Psoas muscle (tissue), 7 donors: ENCODE measurements at regions not wholly inside any gene's neighbourhood (a gene's known extent, or its start where the extent isn't known, plus 50 kb on each side); places are given as distances from the start of the nearest gene placed in this dataset.

ENCODE experiments used
- ATAC-seq, 4 donors: fragments of 200-7000 bp; cut with Tn5 transposase; one replicate each; pipeline ENCODE4 v1.9.1; 2020; ENCODE audit warnings: moderate library complexity in 3 of 4, mild to moderate bottlenecking in 2 of 4
- DNase-seq, 2 donors: peaks; one replicate each; pipeline ENCODE4 v3.0.0-alpha.2; 2020
- H3K27ac ChIP-seq: fragments of 200-600 bp; one replicate; pipeline ENCODE4 v1.8.0; 2022
- H3K27me3 ChIP-seq, 3 donors: fragments of 200-600 bp in 1 of 3; one replicate each; pipeline versions ENCODE4 v1.6.1 to v1.8.0; 2013 to 2022; ENCODE audit warnings: low read length in 2 of 3, mild to moderate bottlenecking in 2 of 3, moderate library complexity in 1 of 3; ENCODE audit not compliant: insufficient read depth in 3 of 3
- H3K36me3 ChIP-seq, 2 donors: fragments of 200-600 bp in 1 of 2; one replicate each; pipeline versions ENCODE4 v1.6.1 to v1.8.0; 2013 to 2022; ENCODE audit warnings: low read depth in 1 of 2, mild to moderate bottlenecking in 1 of 2, moderate library complexity in 1 of 2; ENCODE audit not compliant: insufficient read depth in 1 of 2
- H3K4me1 ChIP-seq: fragments of 200-600 bp; one replicate; pipeline ENCODE4 v1.8.0; 2022
- H3K4me3 ChIP-seq: fragments of 200-600 bp; one replicate; pipeline ENCODE4 v1.8.0; 2022; ENCODE audit warnings: mild to moderate bottlenecking
- H3K9me3 ChIP-seq: fragments of 200-600 bp; one replicate; pipeline ENCODE4 v1.8.0; 2022
- WGBS, 3 donors: extraction: QIAGEN DNeasy Blood & Tissue Kit; methylation state at CpG; one replicate each; pipeline versions ENCODE4 v1.1.6 to v1.1.7; 2013; 5-methylcytosine and 5-hydroxymethylcytosine counted together
- intact Hi-C, 2 donors: fragments of 100-400 bp; cut with DNase I; formaldehyde crosslinking; loops; one replicate each; pipeline versions ENCODE4 v1.11.0 to v1.14.2; 2022
- TF ChIP-seq, protein P1 (sequence below): fragments of 200-600 bp; IDR thresholded peaks from one replicate; pipeline ENCODE4 v1.8.0; 2022; ENCODE audit warnings: antibody characterized with exemption
- donor health status: healthy with polysubstance abuse.
- donor health status: DM: no; HTN: no; CAD: no; lungs with moderate emphysema.
- donor health status: Bipolar disorder and iron deficiency.
- donor health status: healthy.
- donor health status: DM: yes; HTN: yes; CAD: no.
- donor health status: DM: no; HTN: no; CAD: no.
- donor health status: DM: yes; HTN: yes; CAD: no.

DNA sequence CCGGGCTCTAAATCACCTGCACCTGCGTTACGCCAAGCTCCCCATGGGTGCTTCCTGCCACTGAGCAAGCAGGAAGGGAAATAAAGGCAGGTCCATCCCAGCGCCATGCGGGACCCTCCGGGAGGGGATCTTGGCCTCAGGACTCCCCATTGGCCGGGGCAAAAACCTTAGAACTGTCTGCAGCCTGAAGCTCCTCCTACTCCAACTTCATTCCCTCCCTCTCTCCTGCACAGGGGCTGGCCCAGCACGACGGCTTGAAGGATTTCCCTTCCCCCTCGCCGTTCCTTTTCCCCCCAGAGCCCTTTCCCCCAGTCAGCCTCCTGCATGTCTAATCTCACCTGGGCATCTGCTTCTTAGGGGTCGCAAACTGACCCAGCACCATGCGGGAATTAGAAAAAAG lies 137.2 kb upstream of the NCOR2 start:
- no peaks in the 10 kb centered on the region for H3K27me3 ChIP-seq
- H3K4me1 ChIP-seq, result peaks cover 5% of the 10 kb centered on the region
- intact Hi-C loops, result no loop called here
- peaks cover 6% of the 10 kb centered on the region for H3K9me3 ChIP-seq
- no peak overlapping the region for H3K4me3 ChIP-seq
- TF ChIP-seq, protein P1, sequence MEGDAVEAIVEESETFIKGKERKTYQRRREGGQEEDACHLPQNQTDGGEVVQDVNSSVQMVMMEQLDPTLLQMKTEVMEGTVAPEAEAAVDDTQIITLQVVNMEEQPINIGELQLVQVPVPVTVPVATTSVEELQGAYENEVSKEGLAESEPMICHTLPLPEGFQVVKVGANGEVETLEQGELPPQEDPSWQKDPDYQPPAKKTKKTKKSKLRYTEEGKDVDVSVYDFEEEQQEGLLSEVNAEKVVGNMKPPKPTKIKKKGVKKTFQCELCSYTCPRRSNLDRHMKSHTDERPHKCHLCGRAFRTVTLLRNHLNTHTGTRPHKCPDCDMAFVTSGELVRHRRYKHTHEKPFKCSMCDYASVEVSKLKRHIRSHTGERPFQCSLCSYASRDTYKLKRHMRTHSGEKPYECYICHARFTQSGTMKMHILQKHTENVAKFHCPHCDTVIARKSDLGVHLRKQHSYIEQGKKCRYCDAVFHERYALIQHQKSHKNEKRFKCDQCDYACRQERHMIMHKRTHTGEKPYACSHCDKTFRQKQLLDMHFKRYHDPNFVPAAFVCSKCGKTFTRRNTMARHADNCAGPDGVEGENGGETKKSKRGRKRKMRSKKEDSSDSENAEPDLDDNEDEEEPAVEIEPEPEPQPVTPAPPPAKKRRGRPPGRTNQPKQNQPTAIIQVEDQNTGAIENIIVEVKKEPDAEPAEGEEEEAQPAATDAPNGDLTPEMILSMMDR, result no peak
- WGBS, 3 donors, result 95 to 97% (median 95%) methylated on average over 13 of the region's 13 CpGs
- no peak overlapping the region for H3K27ac ChIP-seq
- DNase-seq (no peak), ATAC-seq (no peak)
- H3K36me3 ChIP-seq, result no peaks in the 10 kb centered on the region

DNA sequence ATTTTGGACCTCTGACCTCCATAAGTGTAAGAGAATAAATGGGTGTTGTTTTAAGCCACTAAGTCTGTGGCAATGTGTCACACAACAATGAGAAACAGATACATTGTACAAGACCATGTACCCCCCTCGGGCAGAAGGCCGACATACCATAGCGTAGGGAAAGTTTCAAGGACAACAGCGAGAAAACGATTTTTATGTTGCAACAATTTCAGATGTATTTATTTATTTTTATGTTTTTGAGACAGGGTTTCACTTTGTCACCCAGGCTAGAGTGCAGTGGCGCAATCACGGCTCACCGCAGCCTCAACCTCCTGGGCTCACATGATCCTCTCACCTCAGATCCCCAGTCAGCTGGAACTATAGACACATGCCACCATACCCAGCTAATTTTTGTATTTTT lies 136.4 kb upstream of the NCOR2 start:
- H3K27me3 ChIP-seq, result no peaks in the 10 kb centered on the region
- DNase-seq (no peak), ATAC-seq (no peak)
- intact Hi-C loops, result no loop called here
- H3K9me3 ChIP-seq, result peaks cover 6% of the 10 kb centered on the region
- H3K27ac ChIP-seq, result no peak overlapping the region
- H3K36me3 ChIP-seq, result no peaks in the 10 kb centered on the region
- 90 to 97% (median 91%) methylated on average over 8 of the region's 8 CpGs for WGBS, 3 donors
- TF ChIP-seq, protein P1, result no peak
- peaks cover 5% of the 10 kb centered on the region for H3K4me1 ChIP-seq
- H3K4me3 ChIP-seq, result no peak overlapping the region

DNA sequence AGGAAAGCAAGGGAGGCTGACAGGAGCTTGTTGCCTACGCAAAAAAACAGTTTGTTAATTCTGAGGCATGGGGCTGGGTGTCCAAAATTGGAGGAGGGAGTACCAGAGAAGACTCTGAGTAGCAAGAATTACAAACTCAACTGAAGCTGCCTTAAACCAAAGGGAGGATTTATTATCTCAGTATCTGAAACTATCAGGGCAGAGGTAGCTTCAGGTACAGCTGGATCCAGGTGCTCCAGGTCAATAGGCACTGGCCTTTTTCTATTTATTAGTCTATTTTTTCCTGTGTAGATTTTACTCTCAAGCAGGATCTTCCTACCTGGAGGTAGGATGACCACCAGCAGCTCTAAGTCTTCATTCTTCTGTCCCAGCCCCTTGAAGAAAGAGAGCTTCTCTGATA lies 135.3 kb upstream of the NCOR2 start:
- DNase-seq (no peak), ATAC-seq (no peak)
- no peak overlapping the region for H3K27ac ChIP-seq
- peaks cover under 1% of the 10 kb centered on the region for H3K9me3 ChIP-seq
- no peaks in the 10 kb centered on the region for H3K36me3 ChIP-seq
- no peaks in the 10 kb centered on the region for H3K27me3 ChIP-seq
- no peak overlapping the region for H3K4me3 ChIP-seq
- TF ChIP-seq, protein P1, result no peak
- WGBS, 3 donors, result 91 to 100% (median 95%) methylated on average over 1 of the region's 1 CpG
- H3K4me1 ChIP-seq, result peaks cover 5% of the 10 kb centered on the region
- intact Hi-C loops, result no loop called here

DNA sequence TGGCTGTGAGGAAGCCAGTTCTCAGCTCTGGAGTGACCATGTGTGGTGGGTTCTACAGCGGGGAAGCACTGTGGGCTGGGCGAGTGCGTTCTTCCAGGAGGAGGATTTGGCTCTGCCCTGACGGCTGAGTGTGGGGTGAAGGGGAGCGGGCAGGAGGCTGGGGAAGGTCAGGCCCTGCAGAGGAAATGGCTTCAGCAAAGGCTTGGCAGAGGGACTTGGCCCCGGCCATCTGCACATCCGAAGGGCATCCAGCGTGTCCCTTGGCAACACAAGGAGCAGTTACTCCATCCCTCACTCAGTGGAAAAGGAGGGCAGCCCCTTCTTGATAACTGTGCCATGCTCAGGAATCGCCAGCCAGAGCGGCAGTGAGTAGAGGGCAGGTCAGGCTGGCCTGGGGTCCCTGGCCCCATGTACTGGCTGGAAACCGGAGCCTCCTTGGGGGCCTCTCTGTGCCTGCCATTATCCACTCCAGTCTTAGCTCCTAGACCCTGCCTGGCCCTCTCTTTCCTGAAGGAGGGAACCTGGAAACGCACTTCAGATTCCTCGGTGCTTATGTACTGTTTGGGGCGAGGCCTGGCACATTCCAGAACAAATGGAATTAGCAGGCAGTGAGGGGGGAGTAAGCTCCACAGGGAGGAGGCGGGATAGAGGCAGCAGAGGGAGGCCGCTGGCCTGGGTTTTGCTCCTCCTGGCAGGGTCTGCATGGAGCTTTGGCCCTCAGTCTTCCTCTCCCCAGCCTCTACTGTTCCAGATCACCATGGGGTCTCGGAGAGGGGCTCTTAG lies 133.6 kb upstream of the NCOR2 start:
- no peaks in the 10 kb centered on the region for H3K27me3 ChIP-seq
- intact Hi-C loops, result no loop called here
- TF ChIP-seq, protein P1, result no peak
- WGBS, 3 donors, result 37 to 46% (median 42%) methylated on average over 17 of the region's 17 CpGs
- DNase-seq (peak in 1 of 2 donors; percentile 52), ATAC-seq (peak in 3 of 4 donors; percentile 43 to 61 (median 44))
- H3K4me3 ChIP-seq, result no peak overlapping the region
- H3K36me3 ChIP-seq, result no peaks in the 10 kb centered on the region
- no peaks in the 10 kb centered on the region for H3K9me3 ChIP-seq
- H3K27ac ChIP-seq, result peak overlapping the region; percentile 30
- peaks cover 5% of the 10 kb centered on the region for H3K4me1 ChIP-seq

DNA sequence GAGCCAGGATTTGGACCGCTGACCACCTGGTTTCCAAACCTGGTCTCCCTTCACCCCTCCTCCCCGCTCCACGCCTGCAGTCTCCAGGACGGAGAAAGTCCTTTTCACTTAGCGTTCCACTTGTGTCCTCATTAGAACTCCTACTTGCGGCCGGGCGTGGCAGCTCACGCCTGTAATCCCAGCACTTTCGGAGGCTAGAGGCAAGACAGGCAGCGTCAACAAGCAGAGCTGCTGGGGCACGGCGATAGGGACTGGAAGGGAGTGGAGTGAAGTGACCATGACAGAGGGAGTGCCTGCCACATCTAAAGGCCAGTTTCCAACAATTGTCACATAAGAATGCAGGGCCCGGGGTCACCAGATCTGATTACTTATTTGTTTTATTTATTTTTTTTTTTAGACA lies 132.5 kb upstream of the NCOR2 start:
- intact Hi-C loops, result no loop called here
- peaks cover 5% of the 10 kb centered on the region for H3K4me1 ChIP-seq
- WGBS, 3 donors, result 85 to 95% (median 87%) methylated on average over 14 of the region's 14 CpGs

More for the DNA sequence above, 132.5 kb upstream of the NCOR2 start:
- no peak for DNase-seq
- Histone ChIP-seq H3K4me3 (no peak overlapping the region), H3K27ac (no peak overlapping the region), H3K9me3 (no peaks in the 10 kb centered on the region), H3K27me3 (no peaks in the 10 kb centered on the region), H3K36me3 (no peaks in the 10 kb centered on the region)
- ATAC-seq, result no peak
- TF ChIP-seq, protein P1, result no peak
